Duodenal mucosa (tissue), 2 donors: ENCODE measurements at regions not wholly inside any gene's neighbourhood (a gene's known extent, or its start where the extent isn't known, plus 50 kb on each side); places are given as distances from the start of the nearest gene placed in this dataset.

Experiments
- H3K27ac ChIP-seq: one replicate; pipeline ENCODE4 v1.7.0; 2013; ENCODE audit warnings: low read depth, low read length
- H3K27me3 ChIP-seq, 2 donors: one replicate each; pipeline ENCODE4 v1.7.0; 2013; ENCODE audit warnings: low read length in 2 of 2, control low read depth in 1 of 2; ENCODE audit not compliant: insufficient read depth in 2 of 2, control insufficient read depth in 1 of 2
- H3K36me3 ChIP-seq, 2 donors: one replicate each; pipeline ENCODE4 v1.7.0; 2013; ENCODE audit warnings: low read length in 2 of 2, control low read depth in 1 of 2; ENCODE audit not compliant: insufficient read depth in 2 of 2, control insufficient read depth in 1 of 2
- H3K4me1 ChIP-seq, 2 donors: one replicate each; pipeline ENCODE4 v1.7.0; 2013; ENCODE audit warnings: low read length in 2 of 2, control low read depth in 1 of 2; ENCODE audit not compliant: insufficient read depth in 2 of 2, control insufficient read depth in 1 of 2
- H3K4me3 ChIP-seq, 2 donors: one replicate each; pipeline ENCODE4 v1.7.0; 2013; ENCODE audit warnings: low read length in 2 of 2, low read depth in 1 of 2
- H3K9ac ChIP-seq, 2 donors: one replicate each; pipeline ENCODE4 v1.7.0; 2013; ENCODE audit warnings: low read length in 2 of 2, low read depth in 1 of 2
- H3K9me3 ChIP-seq, 2 donors: one replicate each; pipeline ENCODE4 v1.7.0; 2013; ENCODE audit warnings: low read length in 2 of 2, control low read depth in 1 of 2; ENCODE audit not compliant: control insufficient read depth in 1 of 2

DNA sequence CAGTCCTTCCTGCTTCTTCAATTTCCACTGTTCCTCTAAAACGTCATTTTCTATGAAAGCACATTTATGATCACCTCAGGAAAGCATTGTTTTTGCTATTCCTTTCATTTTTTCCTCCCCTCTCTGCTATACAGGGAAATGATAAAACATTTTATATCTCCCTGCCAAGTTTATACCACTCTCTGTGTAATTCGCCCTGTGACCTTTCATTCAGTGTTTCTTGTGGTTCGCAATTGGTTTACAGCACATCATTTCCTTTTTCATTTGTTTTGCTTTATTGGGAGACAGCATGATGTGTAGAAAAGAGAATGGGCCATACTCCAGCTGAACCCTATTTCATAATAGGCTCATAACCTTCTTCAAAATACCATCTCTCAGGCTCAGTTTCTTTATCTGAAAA, 99.9 kb upstream of the RAPGEF2 start:
- Histone ChIP-seq H3K9ac (no peak overlapping the region), H3K27me3 (no peaks in the 10 kb centered on the region), H3K36me3 (no peaks in the 10 kb centered on the region), H3K4me3 (no peak overlapping the region), H3K27ac (no peak overlapping the region), H3K9me3 (no peaks in the 10 kb centered on the region), H3K4me1 (peaks cover 10 to 17% of the 10 kb centered on the region in 2 donors)

DNA sequence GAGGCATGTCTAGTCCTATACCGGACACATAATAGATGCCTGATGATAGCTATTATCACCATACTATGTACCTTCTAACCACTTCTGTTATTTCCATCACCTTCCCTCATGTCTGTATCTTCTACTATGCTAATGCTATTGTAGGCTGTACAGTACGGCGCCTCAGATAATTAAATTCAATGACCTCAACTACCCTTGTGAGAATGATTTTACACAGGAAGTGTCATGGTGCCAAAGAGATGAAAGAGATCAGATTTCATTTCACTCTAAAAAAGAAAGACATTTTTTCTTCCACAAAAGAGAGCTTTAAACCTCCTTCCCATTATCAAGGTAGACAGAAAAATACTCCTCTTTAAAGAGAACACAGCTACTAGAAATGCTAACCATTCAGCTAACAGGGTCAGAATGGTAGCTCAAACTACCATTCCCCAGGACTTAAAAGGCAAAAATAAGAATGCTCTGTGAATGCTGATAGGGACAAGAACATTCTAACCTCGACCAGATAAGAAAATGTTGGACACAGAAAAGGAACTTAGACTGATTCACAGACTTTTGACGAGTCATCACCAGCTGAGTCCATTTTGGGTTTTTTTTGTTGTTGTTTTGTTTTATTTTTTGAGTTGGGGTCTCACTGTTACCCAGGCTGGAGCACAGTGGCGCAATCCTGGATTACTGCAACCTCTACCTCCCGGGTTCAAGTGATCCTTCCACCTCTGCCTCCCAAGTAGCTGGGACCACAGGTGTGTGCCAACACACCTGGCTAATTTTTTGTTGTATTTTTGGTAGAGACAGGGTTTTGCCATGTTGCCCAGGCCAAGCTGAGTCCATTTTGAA, 99.2 kb upstream of the RAPGEF2 start:
- Histone ChIP-seq H3K4me1 (peaks cover 10 to 17% of the 10 kb centered on the region in 2 donors), H3K27ac (no peak overlapping the region), H3K27me3 (no peaks in the 10 kb centered on the region), H3K4me3 (no peak overlapping the region), H3K9ac (no peak overlapping the region), H3K36me3 (no peaks in the 10 kb centered on the region), H3K9me3 (no peaks in the 10 kb centered on the region)

DNA sequence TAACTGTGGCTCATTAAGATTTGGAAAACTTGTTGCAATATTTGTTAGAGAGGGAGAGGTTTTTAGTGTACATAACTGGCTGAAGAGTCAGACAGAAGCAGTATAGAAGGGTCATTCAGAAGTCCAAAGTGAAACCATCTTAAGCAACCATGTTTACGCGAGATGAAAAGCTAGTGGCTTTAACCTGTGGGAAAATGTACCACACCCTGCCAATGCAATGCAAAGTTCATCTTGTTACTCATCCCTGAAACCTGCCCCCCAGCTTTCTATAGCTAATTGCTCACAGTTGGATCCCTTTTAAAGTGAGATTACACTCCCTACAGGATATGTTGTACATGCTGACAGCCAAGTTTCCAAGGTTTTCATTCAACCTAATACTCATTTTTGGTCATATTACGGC, 96.7 kb upstream of the RAPGEF2 start:
- Histone ChIP-seq H3K9ac (no peak overlapping the region), H3K4me3 (no peak overlapping the region), H3K36me3 (no peaks in the 10 kb centered on the region), H3K27me3 (no peaks in the 10 kb centered on the region), H3K27ac (no peak overlapping the region), H3K9me3 (no peaks in the 10 kb centered on the region), H3K4me1 (peaks cover 10 to 17% of the 10 kb centered on the region in 2 donors)

DNA sequence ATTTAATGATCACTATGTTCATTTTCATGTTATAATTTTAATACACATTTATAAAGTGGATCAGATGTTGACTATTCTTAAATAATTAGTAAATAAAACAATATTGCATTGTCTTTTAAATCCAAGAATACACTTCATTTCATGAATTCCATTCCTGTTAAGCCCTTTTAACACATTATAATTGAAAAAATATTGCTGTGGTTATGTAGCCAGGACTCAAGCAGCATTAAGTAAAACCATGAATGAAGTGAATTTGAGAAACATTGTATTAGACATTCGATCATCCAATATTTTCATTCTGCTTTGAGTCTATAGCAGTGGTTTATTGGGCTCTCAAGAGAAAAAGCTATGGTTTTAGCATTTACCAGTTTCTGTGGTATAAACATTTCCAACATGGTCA, 94.2 kb upstream of the RAPGEF2 start:
- Histone ChIP-seq H3K4me3 (no peak overlapping the region), H3K27me3 (no peaks in the 10 kb centered on the region), H3K27ac (no peak overlapping the region), H3K9me3 (no peaks in the 10 kb centered on the region), H3K36me3 (no peaks in the 10 kb centered on the region), H3K4me1 (peaks cover 5 to 10% of the 10 kb centered on the region in 2 donors), H3K9ac (no peak overlapping the region)

DNA sequence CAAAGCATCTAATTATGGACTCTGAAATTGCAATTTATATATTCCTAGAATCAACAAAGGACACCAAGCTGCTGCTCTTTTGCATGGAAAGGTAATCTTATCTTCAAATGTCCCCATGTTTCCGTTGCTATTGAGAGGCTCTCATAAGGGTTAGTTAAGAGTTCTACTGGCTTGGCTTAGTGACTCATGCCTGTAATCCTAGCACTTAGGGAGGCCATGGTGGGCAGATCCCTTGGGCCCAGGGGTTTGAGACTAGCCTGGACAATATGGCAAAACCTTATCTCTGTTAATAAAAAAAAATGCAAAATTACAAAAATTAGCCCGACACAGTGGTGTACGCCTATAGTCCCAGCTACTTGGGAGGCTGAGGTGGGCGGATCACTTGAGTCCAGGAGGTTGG, 93.4 kb upstream of the RAPGEF2 start:
- H3K36me3 ChIP-seq = no peaks in the 10 kb centered on the region
- H3K9me3 ChIP-seq = no peaks in the 10 kb centered on the region
- peaks cover 4 to 10% of the 10 kb centered on the region in 2 donors for H3K4me1 ChIP-seq
- H3K27me3 ChIP-seq = no peaks in the 10 kb centered on the region
- H3K9ac ChIP-seq = no peak overlapping the region
- H3K4me3 ChIP-seq = no peak overlapping the region
- no peak overlapping the region for H3K27ac ChIP-seq

DNA sequence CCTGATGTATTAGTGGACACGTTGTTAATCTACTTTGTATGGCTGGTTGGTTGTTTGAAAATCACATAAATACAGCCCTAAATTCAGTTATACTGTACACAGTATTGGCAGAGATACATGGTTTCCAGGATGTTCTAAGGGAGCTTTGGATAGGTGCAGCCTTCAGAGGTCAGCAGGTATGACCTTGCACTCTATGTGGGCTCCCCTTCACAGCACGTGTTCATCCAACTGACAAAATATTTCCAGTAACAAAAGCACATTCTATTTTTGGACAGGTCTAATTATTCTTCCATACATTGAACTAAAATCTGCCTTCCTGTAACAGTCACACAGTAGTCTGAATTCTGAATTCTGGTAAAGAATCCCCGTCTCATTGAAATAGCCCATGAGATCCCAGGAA, 92.8 kb upstream of the RAPGEF2 start:
- Histone ChIP-seq H3K36me3 (no peaks in the 10 kb centered on the region), H3K27ac (no peak overlapping the region), H3K9ac (no peak overlapping the region), H3K9me3 (no peaks in the 10 kb centered on the region), H3K27me3 (no peaks in the 10 kb centered on the region), H3K4me1 (peaks cover 4 to 10% of the 10 kb centered on the region in 2 donors), H3K4me3 (no peak overlapping the region)

DNA sequence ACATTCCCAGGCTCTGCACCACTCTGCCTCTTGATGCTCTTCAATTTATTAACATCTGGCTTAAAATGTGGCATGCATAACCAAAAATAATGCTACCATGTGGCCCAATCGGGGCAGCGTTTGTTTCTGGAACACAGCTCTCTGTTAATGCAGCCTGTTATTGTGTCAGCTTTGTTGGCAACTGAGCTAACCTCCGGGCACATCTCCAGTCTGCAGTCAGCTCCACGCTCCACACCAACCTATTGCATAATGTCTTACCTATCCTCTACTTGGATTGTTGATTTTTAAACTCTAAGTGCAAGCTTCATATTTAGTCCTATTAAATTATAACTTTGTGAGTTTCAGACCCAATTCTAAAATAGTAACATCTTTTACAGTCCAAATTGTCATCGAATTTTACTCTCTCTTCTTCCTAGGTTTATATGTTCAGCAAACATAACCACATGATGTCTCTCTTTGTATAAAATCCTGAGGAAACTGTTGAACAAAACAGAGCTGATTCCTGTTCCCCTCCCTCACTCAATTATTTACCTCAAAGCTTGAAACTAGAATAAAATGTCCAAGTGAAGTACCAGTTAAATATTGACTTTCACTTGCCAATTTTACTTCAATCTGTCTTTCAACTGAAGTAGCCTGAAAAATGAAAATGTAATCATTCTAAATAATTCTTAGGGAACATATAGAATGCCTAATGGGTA, 92.2 kb upstream of the RAPGEF2 start:
- no peak overlapping the region for H3K4me3 ChIP-seq
- H3K27me3 ChIP-seq = no peaks in the 10 kb centered on the region
- H3K4me1 ChIP-seq = peaks cover 3 to 10% of the 10 kb centered on the region in 2 donors
- no peak overlapping the region for H3K9ac ChIP-seq
- no peak overlapping the region for H3K27ac ChIP-seq
- no peaks in the 10 kb centered on the region for H3K36me3 ChIP-seq
- no peaks in the 10 kb centered on the region for H3K9me3 ChIP-seq

DNA sequence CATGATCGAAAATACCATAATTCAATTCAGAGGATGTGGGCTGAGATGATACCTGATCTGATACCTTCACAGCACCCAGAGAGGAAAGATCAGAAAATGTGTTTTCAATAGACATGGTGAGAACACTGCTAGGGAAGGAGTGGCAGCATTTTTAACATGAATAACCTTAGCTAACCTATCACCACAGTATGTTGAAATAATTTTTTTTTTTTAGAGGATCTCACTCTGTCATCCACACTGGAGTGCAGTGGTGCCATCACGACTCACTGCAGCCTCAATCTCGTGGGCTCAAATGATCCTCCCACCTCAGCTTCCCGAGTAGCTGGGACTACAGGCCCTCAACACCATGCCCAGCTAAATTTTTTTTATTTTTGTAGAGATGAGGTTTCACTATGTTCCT, 90.5 kb upstream of the RAPGEF2 start:
- Histone ChIP-seq H3K4me1 (peaks cover 0 to 4% of the 10 kb centered on the region in 2 donors), H3K4me3 (no peak overlapping the region), H3K36me3 (no peaks in the 10 kb centered on the region), H3K9ac (no peak overlapping the region), H3K27me3 (no peaks in the 10 kb centered on the region), H3K27ac (no peak overlapping the region), H3K9me3 (no peaks in the 10 kb centered on the region)

DNA sequence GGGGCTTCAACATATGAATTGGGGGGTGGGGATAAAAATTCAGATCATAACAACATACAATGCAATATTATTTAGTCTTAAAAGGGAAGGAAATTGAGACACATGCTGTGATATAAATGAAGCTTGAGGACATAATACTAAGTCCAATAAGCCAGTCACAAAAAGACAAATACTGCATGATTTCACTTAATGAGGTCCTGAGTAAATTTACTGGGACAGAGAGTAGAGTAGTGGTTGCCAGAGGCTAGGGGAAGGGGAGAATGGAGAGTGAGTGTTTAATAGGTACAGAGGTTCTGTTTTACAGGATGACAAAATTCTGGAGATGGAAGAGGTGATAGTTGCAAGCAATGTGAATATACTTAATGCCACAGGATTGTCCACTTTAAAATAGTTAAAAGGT, 89.2 kb upstream of the RAPGEF2 start:
- Histone ChIP-seq H3K36me3 (no peaks in the 10 kb centered on the region), H3K4me3 (no peak overlapping the region), H3K9me3 (no peaks in the 10 kb centered on the region), H3K27me3 (no peaks in the 10 kb centered on the region), H3K27ac (no peak overlapping the region), H3K9ac (no peak overlapping the region), H3K4me1 (peaks cover 4% of the 10 kb centered on the region in 2 donors)

DNA sequence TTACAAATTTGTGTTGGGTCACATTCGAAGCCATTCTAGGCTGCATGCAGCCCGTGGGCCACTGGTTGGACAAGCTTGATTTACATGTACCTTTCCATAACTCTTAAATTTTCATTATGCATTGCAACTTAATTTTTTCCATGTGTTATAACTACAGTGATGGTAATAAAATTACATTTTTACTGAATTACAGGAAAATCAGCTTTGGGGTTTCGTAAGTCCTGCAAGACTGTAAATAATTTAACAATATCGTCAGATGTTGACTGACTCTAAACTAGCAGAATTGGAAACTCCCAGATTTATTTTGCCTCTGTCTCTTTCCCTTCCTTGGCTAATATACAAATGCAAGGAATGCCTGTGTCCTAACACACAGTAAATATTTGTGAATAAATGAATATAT, 88.0 kb upstream of the RAPGEF2 start:
- H3K9me3 ChIP-seq = no peaks in the 10 kb centered on the region
- no peak overlapping the region for H3K4me3 ChIP-seq
- H3K36me3 ChIP-seq = no peaks in the 10 kb centered on the region
- H3K27ac ChIP-seq = no peak overlapping the region
- H3K27me3 ChIP-seq = no peaks in the 10 kb centered on the region
- H3K9ac ChIP-seq = no peak overlapping the region
- H3K4me1 ChIP-seq = peaks cover 4% of the 10 kb centered on the region in 2 donors
